PC-3 (cell line): ENCODE measurements at regions not wholly inside any gene's neighbourhood (a gene's known extent, or its start where the extent isn't known, plus 50 kb on each side); places are given as distances from the start of the nearest gene placed in this dataset.
"Not testable (repeated sequence)": the region's sequence is repeated elsewhere in the genome, so short reads cannot be mapped to it uniquely, and the experiment has no call there.

Source experiments
- ATAC-seq: fragments of 200-7000 bp; cut with Tn5 transposase; 2 replicates; pipeline ENCODE4 v1.9.1; 2020; ENCODE audit warnings: mild to moderate bottlenecking, moderate library complexity
- BruUV-seq: library from RNA; stranded (reverse); fragments of 400-500 nt; replicated peaks from 2 replicates; lab custom pipeline; 2021; lab: Mats Ljungman, UMichigan
- CTCF ChIA-PET: fragments of 300-600 bp; sonication (Branson Sonifier 250); formaldehyde crosslinking; loops from one replicate; lab custom pipeline; 2022; ENCODE audit warnings: antibody characterized with exemption; lab: Charles Lee
- POLR2A ChIA-PET: fragments of 300-600 bp; sonication (Branson Sonifier 250); formaldehyde crosslinking; loops from one replicate; lab custom pipeline; 2022; ENCODE audit warnings: antibody characterized with exemption; ENCODE audit not compliant: unreplicated experiment; lab: Charles Lee
- DNase-seq: peaks from one replicate; pipeline ENCODE4 v3.0.0-alpha.2; 2015
- H2AFZ ChIP-seq: fragments of 300-600 bp; sonication (generic); 2 replicates; pipeline ENCODE4 v1.6.0; 2016; ENCODE audit warnings: antibody characterized with exemption, low read length
- H3F3A ChIP-seq: fragments of 300-600 bp; sonication (generic); one replicate; pipeline ENCODE4 v1.6.0; 2017; ENCODE audit warnings: antibody characterized with exemption, low read length, control low read depth, mild to moderate bottlenecking; ENCODE audit not compliant: unreplicated experiment
- H3K27ac ChIP-seq: fragments of 300-600 bp; sonication (generic); 2 replicates; pipeline ENCODE4 v1.5.1; 2016; ENCODE audit warnings: mild to moderate bottlenecking, low read length
- H3K27me3 ChIP-seq: fragments of 300-600 bp; sonication (generic); 2 replicates; pipeline ENCODE4 v1.6.1; 2016; ENCODE audit warnings: low read length, mixed read lengths
- H3K36me3 ChIP-seq: fragments of 300-600 bp; sonication (generic); 2 replicates; pipeline ENCODE4 v1.6.1; 2016; ENCODE audit warnings: low read depth, mixed run types, low read length, mixed read lengths
- H3K4me1 ChIP-seq: fragments of 300-600 bp; sonication (generic); 2 replicates; pipeline ENCODE4 v1.5.1; 2016; ENCODE audit warnings: low read length; ENCODE audit not compliant: insufficient read depth
- H3K4me2 ChIP-seq: fragments of 300-600 bp; sonication (generic); 2 replicates; pipeline ENCODE4 v1.6.0; 2016; ENCODE audit warnings: low read length
- H3K4me3 ChIP-seq: fragments of 300-600 bp; sonication (generic); 2 replicates; pipeline ENCODE4 v1.5.1; 2016; ENCODE audit warnings: mild to moderate bottlenecking, low read length, mixed read lengths
- H3K79me2 ChIP-seq: fragments of 300-600 bp; sonication (generic); 2 replicates; pipeline ENCODE4 v1.6.1; 2017; ENCODE audit warnings: low read length, mixed read lengths
- H3K9ac ChIP-seq: fragments of 300-600 bp; sonication (generic); 2 replicates; pipeline ENCODE4 v1.6.0; 2016; ENCODE audit warnings: mild to moderate bottlenecking, low read length
- H3K9me2 ChIP-seq: fragments of 300-600 bp; sonication (generic); replicated peaks from 2 replicates; pipeline ENCODE4 v1.6.1; 2016; ENCODE audit warnings: mixed run types, low read length, mixed read lengths
- H3K9me3 ChIP-seq: fragments of 300-600 bp; sonication (generic); 2 replicates; pipeline ENCODE4 v1.6.1; 2016; ENCODE audit warnings: low read length, mixed read lengths
- H4K20me1 ChIP-seq: fragments of 300-600 bp; sonication (generic); 2 replicates; pipeline ENCODE4 v1.6.1; 2016; ENCODE audit warnings: low read length, mixed read lengths
- EZH2 ChIP-seq: fragments of 300-600 bp; sonication (generic); IDR thresholded peaks from one replicate; pipeline ENCODE4 v1.6.1; 2017; ENCODE audit warnings: antibody characterized with exemption, mild to moderate bottlenecking, low read length; ENCODE audit not compliant: unreplicated experiment
- EZH2phosphoT487 ChIP-seq: fragments of 300-600 bp; sonication (generic); IDR thresholded peaks from 2 replicates; pipeline ENCODE4 v1.6.1; 2018; ENCODE audit warnings: mild to moderate bottlenecking, antibody characterized with exemption, low read length, borderline replicate concordance
- intact Hi-C: fragments of 100-400 bp; cut with micrococcal nuclease; formaldehyde crosslinking; loops from 2 replicates; pipeline ENCODE4 v1.9.0; 2023
- TF ChIP-seq, protein P1 (sequence below): fragments of 300-600 bp; sonication (generic); conservative IDR thresholded peaks from 2 replicates; pipeline ENCODE4 v1.5.1; 2017; ENCODE audit warnings: antibody characterized with exemption, low read depth, mild to moderate bottlenecking, low read length

DNA sequence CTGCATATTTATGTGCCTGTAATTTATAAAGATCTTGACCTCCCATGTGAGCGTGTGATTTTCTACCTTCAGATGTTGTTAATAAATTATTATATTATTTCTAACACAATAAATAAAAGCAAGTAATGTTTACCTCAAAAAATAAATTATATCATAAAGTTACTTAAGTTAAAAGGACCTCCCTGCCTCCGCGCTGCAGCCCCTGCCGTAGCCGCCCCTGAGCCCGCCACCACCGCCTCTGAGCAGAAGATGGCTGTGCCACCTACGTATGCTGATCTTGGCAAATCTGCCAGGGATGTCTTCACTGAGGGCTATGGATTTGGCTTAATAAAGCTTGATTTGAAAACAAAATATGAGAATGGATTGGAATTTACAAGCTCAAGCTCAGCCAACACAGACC lies 119.6 kb upstream of the BRWD3 start:
- ATAC-seq (no peak), DNase-seq (no peak)
- Histone ChIP-seq H3K4me2 (no peak overlapping the region), H3K4me3 (no peak overlapping the region), H3K9ac (no peak overlapping the region), H3F3A (no peaks in the 10 kb centered on the region), H3K79me2 (no peaks in the 10 kb centered on the region), H3K4me1 (no peaks in the 10 kb centered on the region), H3K27me3 (no peaks in the 10 kb centered on the region), H3K36me3 (no peaks in the 10 kb centered on the region), H3K9me2 (no peaks in the 10 kb centered on the region), H2AFZ (no peak overlapping the region), H4K20me1 (no peaks in the 10 kb centered on the region), H3K27ac (no peak overlapping the region), H3K9me3 (no peaks in the 10 kb centered on the region)
- ChIA-PET CTCF (no interaction called here), POLR2A (no interaction called here)
- TF ChIP-seq, protein P1, sequence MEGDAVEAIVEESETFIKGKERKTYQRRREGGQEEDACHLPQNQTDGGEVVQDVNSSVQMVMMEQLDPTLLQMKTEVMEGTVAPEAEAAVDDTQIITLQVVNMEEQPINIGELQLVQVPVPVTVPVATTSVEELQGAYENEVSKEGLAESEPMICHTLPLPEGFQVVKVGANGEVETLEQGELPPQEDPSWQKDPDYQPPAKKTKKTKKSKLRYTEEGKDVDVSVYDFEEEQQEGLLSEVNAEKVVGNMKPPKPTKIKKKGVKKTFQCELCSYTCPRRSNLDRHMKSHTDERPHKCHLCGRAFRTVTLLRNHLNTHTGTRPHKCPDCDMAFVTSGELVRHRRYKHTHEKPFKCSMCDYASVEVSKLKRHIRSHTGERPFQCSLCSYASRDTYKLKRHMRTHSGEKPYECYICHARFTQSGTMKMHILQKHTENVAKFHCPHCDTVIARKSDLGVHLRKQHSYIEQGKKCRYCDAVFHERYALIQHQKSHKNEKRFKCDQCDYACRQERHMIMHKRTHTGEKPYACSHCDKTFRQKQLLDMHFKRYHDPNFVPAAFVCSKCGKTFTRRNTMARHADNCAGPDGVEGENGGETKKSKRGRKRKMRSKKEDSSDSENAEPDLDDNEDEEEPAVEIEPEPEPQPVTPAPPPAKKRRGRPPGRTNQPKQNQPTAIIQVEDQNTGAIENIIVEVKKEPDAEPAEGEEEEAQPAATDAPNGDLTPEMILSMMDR = no peak
- TF ChIP-seq EZH2phosphoT487 (no peak), EZH2 (no peak)
- no TSS peak for BruUV-seq
- intact Hi-C loops = no loop called here

DNA sequence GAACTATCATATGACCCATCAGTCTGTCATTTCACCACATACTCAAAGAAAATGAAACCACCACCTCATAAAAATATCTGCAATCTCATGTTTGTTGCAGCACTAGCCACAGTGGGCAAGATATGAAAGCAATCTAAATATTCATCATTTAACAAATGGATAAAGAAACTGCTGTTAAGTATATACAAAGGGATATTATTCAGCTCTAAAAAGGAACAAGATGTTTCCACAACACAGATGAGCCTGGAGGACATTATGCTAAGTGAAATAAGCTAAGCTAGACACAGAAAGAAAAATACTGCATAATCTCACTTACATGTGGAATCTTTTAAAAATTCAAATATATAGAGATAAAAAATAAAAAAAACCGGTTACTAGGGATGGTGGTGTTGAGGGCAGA lies 108.2 kb upstream of the BRWD3 start:
- Histone ChIP-seq H3K9ac (no peak overlapping the region), H2AFZ (no peak overlapping the region), H3K36me3 (no peaks in the 10 kb centered on the region), H3K4me3 (no peak overlapping the region), H3K27ac (no peak overlapping the region), H3K79me2 (no peaks in the 10 kb centered on the region), H3K9me3 (no peaks in the 10 kb centered on the region), H3K27me3 (no peaks in the 10 kb centered on the region), H4K20me1 (no peaks in the 10 kb centered on the region), H3K4me1 (no peaks in the 10 kb centered on the region), H3K4me2 (no peak overlapping the region), H3F3A (no peaks in the 10 kb centered on the region), H3K9me2 (no peaks in the 10 kb centered on the region)
- ChIA-PET CTCF (no interaction called here), POLR2A (no interaction called here)
- DNase-seq (no peak), ATAC-seq (no peak)
- no peak for TF ChIP-seq EZH2phosphoT487
- TF ChIP-seq, protein P1 = no peak
- TF ChIP-seq EZH2 = no peak
- intact Hi-C loops = no loop called here
- no TSS peak for BruUV-seq

GRCh38 chrX:80912351-80912750 lies 102.7 kb upstream of the BRWD3 start:
- POLR2A ChIA-PET = not testable (repeated sequence)

More at GRCh38 chrX:80912351-80912750, 102.7 kb upstream of the BRWD3 start:
- DNase-seq, H3K4me1 ChIP-seq, H3K27me3 ChIP-seq, H3K9ac ChIP-seq, H3F3A ChIP-seq, H3K79me2 ChIP-seq, H3K9me3 ChIP-seq, H3K27ac ChIP-seq, H3K4me2 ChIP-seq, ATAC-seq, H2AFZ ChIP-seq, intact Hi-C loops, H4K20me1 ChIP-seq, BruUV-seq, CTCF ChIA-PET, H3K36me3 ChIP-seq, H3K4me3 ChIP-seq, H3K9me2 ChIP-seq: not testable (repeated sequence)
